ENCODE measurements at regions not wholly inside any gene's neighbourhood (a gene's known extent, or its start where the extent isn't known, plus 50 kb on each side); places are given as distances from the start of the nearest gene placed in this dataset.

- no peak overlapping the region for H3K4me3 ChIP-seq (replicated peaks; ENCODE audit: low read depth, low read length)
- DNase-seq (ENCODE audit: extremely low read depth, low read depth), result no peak
- no peak for TF ChIP-seq CTCF (IDR thresholded peaks at IDR 0.05; ENCODE audit: low read depth, low read length, missing control alignments)
Observed at GRCh38 chr12:3336606-3337311, 154.2 kb upstream of the PRMT8 start.

- TF ChIP-seq CTCF (IDR thresholded peaks at IDR 0.05; ENCODE audit: low read depth, low read length, missing control alignments), result no peak
- H3K4me3 ChIP-seq (replicated peaks; ENCODE audit: low read depth, low read length), result no peak overlapping the region
Observed at GRCh38 chr12:3337944-3338343, 153.1 kb upstream of the PRMT8 start.

GRCh38 chr12:3339221-3339620 is 151.8 kb upstream of the PRMT8 start:
- no peak overlapping the region for H3K4me3 ChIP-seq (replicated peaks; ENCODE audit: low read depth, low read length)
- no peak for TF ChIP-seq CTCF (IDR thresholded peaks at IDR 0.05; ENCODE audit: low read depth, low read length, missing control alignments)

More at GRCh38 chr12:3337944-3338343, 153.1 kb upstream of the PRMT8 start:
- no peak for DNase-seq (ENCODE audit: extremely low read depth, low read depth)

GRCh38 chr12:3341594-3341993 is 149.4 kb upstream of the PRMT8 start:
- no peak overlapping the region for H3K4me3 ChIP-seq (replicated peaks; ENCODE audit: low read depth, low read length)
- TF ChIP-seq CTCF (IDR thresholded peaks at IDR 0.05; ENCODE audit: low read depth, low read length, missing control alignments), result no peak
- no peak for DNase-seq (ENCODE audit: extremely low read depth, low read depth)

More at GRCh38 chr12:3339221-3339620, 151.8 kb upstream of the PRMT8 start:
- DNase-seq (ENCODE audit: extremely low read depth, low read depth), result no peak

- peak; percentile 19 for DNase-seq (ENCODE audit: extremely low read depth, low read depth)
- H3K4me3 ChIP-seq (replicated peaks; ENCODE audit: low read depth, low read length), result no peak overlapping the region
- peak; percentile 69 for TF ChIP-seq CTCF (IDR thresholded peaks at IDR 0.05; ENCODE audit: low read depth, low read length, missing control alignments)
Observed at GRCh38 chr12:3342051-3342450, 149.0 kb upstream of the PRMT8 start.

- no peak for TF ChIP-seq CTCF (IDR thresholded peaks at IDR 0.05; ENCODE audit: low read depth, low read length, missing control alignments)
- H3K4me3 ChIP-seq (replicated peaks; ENCODE audit: low read depth, low read length), result no peak overlapping the region
- no peak for DNase-seq (ENCODE audit: extremely low read depth, low read depth)
Observed at GRCh38 chr12:3348055-3348454, 142.9 kb upstream of the PRMT8 start.

- no peak overlapping the region for H3K4me3 ChIP-seq (replicated peaks; ENCODE audit: low read depth, low read length)
- no peak for TF ChIP-seq CTCF (IDR thresholded peaks at IDR 0.05; ENCODE audit: low read depth, low read length, missing control alignments)
- DNase-seq (ENCODE audit: extremely low read depth, low read depth), result no peak
Observed at GRCh38 chr12:3350432-3350831, 140.6 kb upstream of the PRMT8 start.

All from HFF-Myc (cell line).